ENCODE measurements at regions not wholly inside any gene's neighbourhood (a gene's known extent, or its start where the extent isn't known, plus 50 kb on each side); places are given as distances from the start of the nearest gene placed in this dataset.

GRCh38 chr6:81071121-81071520 lies 681.4 kb downstream of the TENT5A start:
- TF ChIP-seq, protein P1, sequence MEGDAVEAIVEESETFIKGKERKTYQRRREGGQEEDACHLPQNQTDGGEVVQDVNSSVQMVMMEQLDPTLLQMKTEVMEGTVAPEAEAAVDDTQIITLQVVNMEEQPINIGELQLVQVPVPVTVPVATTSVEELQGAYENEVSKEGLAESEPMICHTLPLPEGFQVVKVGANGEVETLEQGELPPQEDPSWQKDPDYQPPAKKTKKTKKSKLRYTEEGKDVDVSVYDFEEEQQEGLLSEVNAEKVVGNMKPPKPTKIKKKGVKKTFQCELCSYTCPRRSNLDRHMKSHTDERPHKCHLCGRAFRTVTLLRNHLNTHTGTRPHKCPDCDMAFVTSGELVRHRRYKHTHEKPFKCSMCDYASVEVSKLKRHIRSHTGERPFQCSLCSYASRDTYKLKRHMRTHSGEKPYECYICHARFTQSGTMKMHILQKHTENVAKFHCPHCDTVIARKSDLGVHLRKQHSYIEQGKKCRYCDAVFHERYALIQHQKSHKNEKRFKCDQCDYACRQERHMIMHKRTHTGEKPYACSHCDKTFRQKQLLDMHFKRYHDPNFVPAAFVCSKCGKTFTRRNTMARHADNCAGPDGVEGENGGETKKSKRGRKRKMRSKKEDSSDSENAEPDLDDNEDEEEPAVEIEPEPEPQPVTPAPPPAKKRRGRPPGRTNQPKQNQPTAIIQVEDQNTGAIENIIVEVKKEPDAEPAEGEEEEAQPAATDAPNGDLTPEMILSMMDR (IDR thresholded peaks at IDR 0.05) = no peak
- no peak for TF ChIP-seq ZFX (IDR thresholded peaks at IDR 0.05; ENCODE audit: borderline replicate concordance)

Data from 22Rv1 (cell line).